Smooth muscle cell (in vitro differentiated cells): ENCODE measurements at regions not wholly inside any gene's neighbourhood (a gene's known extent, or its start where the extent isn't known, plus 50 kb on each side); places are given as distances from the start of the nearest gene placed in this dataset.

Source experiments
- DNase-seq: peaks from one replicate; lab custom pipeline; 2025; ENCODE audit not compliant: unreplicated experiment; lab: John Stamatoyannopoulos, UW
- H2AFZ ChIP-seq: fragments of 200-600 bp; sonication (generic); 2 replicates; pipeline ENCODE4 v1.6.0; 2016; ENCODE audit warnings: antibody characterized with exemption, low read depth, mild to moderate bottlenecking
- H3F3A ChIP-seq: fragments of 200-600 bp; sonication (generic); 2 replicates; pipeline ENCODE4 v1.6.0; 2017; ENCODE audit warnings: antibody characterized with exemption, low read depth
- H3K27ac ChIP-seq: fragments of 200-600 bp; sonication (generic); 2 replicates; pipeline ENCODE4 v1.5.1; 2016; ENCODE audit warnings: low read depth, mild to moderate bottlenecking
- H3K27me3 ChIP-seq: fragments of 200-600 bp; sonication (generic); 2 replicates; pipeline ENCODE4 v1.6.1; 2016; ENCODE audit warnings: low read depth, mild to moderate bottlenecking
- H3K36me3 ChIP-seq: fragments of 200-600 bp; sonication (generic); 2 replicates; pipeline ENCODE4 v1.5.1; 2016; ENCODE audit warnings: low read depth
- H3K4me1 ChIP-seq: fragments of 200-600 bp; sonication (generic); 2 replicates; pipeline ENCODE4 v1.5.1; 2016; ENCODE audit warnings: low read depth
- H3K4me2 ChIP-seq: fragments of 200-600 bp; sonication (generic); 2 replicates; pipeline ENCODE4 v1.6.0; 2016; ENCODE audit warnings: mild to moderate bottlenecking
- H3K4me3 ChIP-seq: fragments of 200-600 bp; sonication (generic); 2 replicates; pipeline ENCODE4 v1.5.1; 2016; ENCODE audit warnings: mild to moderate bottlenecking
- H3K79me2 ChIP-seq: fragments of 200-600 bp; sonication (generic); 2 replicates; pipeline ENCODE4 v1.6.0; 2016; ENCODE audit warnings: low read depth, mild to moderate bottlenecking
- H3K9ac ChIP-seq: fragments of 200-600 bp; sonication (generic); 2 replicates; pipeline ENCODE4 v1.6.0; 2016; ENCODE audit warnings: low read depth
- H3K9me3 ChIP-seq: fragments of 200-600 bp; sonication (generic); replicated peaks from 2 replicates; pipeline ENCODE4 v1.5.1; 2016; ENCODE audit warnings: low read depth
- H4K20me1 ChIP-seq: fragments of 200-600 bp; sonication (generic); 2 replicates; pipeline ENCODE4 v1.6.0; 2016; ENCODE audit warnings: low read depth
- CTCF ChIP-seq: fragments of 200-600 bp; sonication (generic); IDR thresholded peaks from 2 replicates; pipeline ENCODE4 v1.5.1; 2017; ENCODE audit warnings: borderline replicate concordance, mild to moderate bottlenecking, antibody characterized with exemption; ENCODE audit not compliant: insufficient read depth, poor library complexity, severe bottlenecking
- WGBS: methylation state at CpG from one replicate; pipeline ENCODE4 v1.1.7; 2016; ENCODE audit warnings: low lambda C conversion rate; 5-methylcytosine and 5-hydroxymethylcytosine counted together

GRCh38 chr1:191963286-191963685 lies 195.0 kb upstream of the RGS18 start:
- no peak overlapping the region for H3K4me3 ChIP-seq
- no peak overlapping the region for H3K27ac ChIP-seq
- no peak overlapping the region for H3K9ac ChIP-seq
- H3K4me2 ChIP-seq, result no peak overlapping the region
- no peaks in the 10 kb centered on the region for H3K36me3 ChIP-seq
- no peak for DNase-seq
- H3F3A ChIP-seq, result no peaks in the 10 kb centered on the region
- no peaks in the 10 kb centered on the region for H3K4me1 ChIP-seq
- H4K20me1 ChIP-seq, result no peaks in the 10 kb centered on the region
- no peaks in the 10 kb centered on the region for H3K79me2 ChIP-seq
- TF ChIP-seq CTCF, result no peak
- no peaks in the 10 kb centered on the region for H3K27me3 ChIP-seq
- WGBS, result 93% methylated on average over 2 of the region's 2 CpGs
- H2AFZ ChIP-seq, result no peak overlapping the region
- no peaks in the 10 kb centered on the region for H3K9me3 ChIP-seq

GRCh38 chr1:191963781-191964455 lies 194.3 kb upstream of the RGS18 start:
- Histone ChIP-seq H3K79me2 (no peaks in the 10 kb centered on the region), H2AFZ (no peak overlapping the region), H3K4me2 (no peak overlapping the region), H3K27ac (no peak overlapping the region), H3K9me3 (no peaks in the 10 kb centered on the region), H3K27me3 (no peaks in the 10 kb centered on the region), H3K36me3 (no peaks in the 10 kb centered on the region), H4K20me1 (no peaks in the 10 kb centered on the region), H3K4me3 (no peak overlapping the region), H3K9ac (no peak overlapping the region), H3F3A (no peaks in the 10 kb centered on the region), H3K4me1 (no peaks in the 10 kb centered on the region)
- no peak for DNase-seq
- WGBS, result 68% methylated on average over 3 of the region's 3 CpGs
- TF ChIP-seq CTCF, result no peak

- DNase-seq, result no peak
- Histone ChIP-seq H3K79me2 (no peaks in the 10 kb centered on the region), H3K4me2 (no peak overlapping the region), H3K27ac (no peak overlapping the region), H4K20me1 (no peaks in the 10 kb centered on the region), H3K4me3 (no peak overlapping the region), H2AFZ (no peak overlapping the region), H3K27me3 (no peaks in the 10 kb centered on the region), H3K36me3 (no peaks in the 10 kb centered on the region), H3K9ac (no peak overlapping the region), H3K9me3 (no peaks in the 10 kb centered on the region), H3F3A (no peaks in the 10 kb centered on the region), H3K4me1 (no peaks in the 10 kb centered on the region)
- WGBS, result 86% methylated on average over 5 of the region's 5 CpGs
- TF ChIP-seq CTCF, result no peak
Measured at GRCh38 chr1:191969290-191969689, 189.0 kb upstream of the RGS18 start.

GRCh38 chr1:191970116-191970515 lies 188.1 kb upstream of the RGS18 start:
- no peak overlapping the region for H3K4me3 ChIP-seq
- no peaks in the 10 kb centered on the region for H4K20me1 ChIP-seq
- H3K79me2 ChIP-seq, result no peaks in the 10 kb centered on the region
- no peak overlapping the region for H2AFZ ChIP-seq
- no peaks in the 10 kb centered on the region for H3F3A ChIP-seq
- no peak for TF ChIP-seq CTCF
- no peak overlapping the region for H3K9ac ChIP-seq
- no peak overlapping the region for H3K27ac ChIP-seq
- no peaks in the 10 kb centered on the region for H3K36me3 ChIP-seq
- H3K9me3 ChIP-seq, result no peaks in the 10 kb centered on the region
- no peaks in the 10 kb centered on the region for H3K27me3 ChIP-seq
- WGBS, result 86% methylated on average over 1 of the region's 1 CpG
- no peak for DNase-seq
- H3K4me2 ChIP-seq, result no peak overlapping the region
- H3K4me1 ChIP-seq, result no peaks in the 10 kb centered on the region
